GM11168 (cell line): ENCODE measurements at regions not wholly inside any gene's neighbourhood (a gene's known extent, or its start where the extent isn't known, plus 50 kb on each side); places are given as distances from the start of the nearest gene placed in this dataset.

Experiments
- in situ Hi-C: fragments of 300-500 bp; cut with MboI; formaldehyde crosslinking; loops from one replicate; pipeline ENCODE4 v1.12.0; 2022; ENCODE audit warnings: low sequenced_read_pairs; ENCODE audit not compliant: unreplicated experiment

DNA sequence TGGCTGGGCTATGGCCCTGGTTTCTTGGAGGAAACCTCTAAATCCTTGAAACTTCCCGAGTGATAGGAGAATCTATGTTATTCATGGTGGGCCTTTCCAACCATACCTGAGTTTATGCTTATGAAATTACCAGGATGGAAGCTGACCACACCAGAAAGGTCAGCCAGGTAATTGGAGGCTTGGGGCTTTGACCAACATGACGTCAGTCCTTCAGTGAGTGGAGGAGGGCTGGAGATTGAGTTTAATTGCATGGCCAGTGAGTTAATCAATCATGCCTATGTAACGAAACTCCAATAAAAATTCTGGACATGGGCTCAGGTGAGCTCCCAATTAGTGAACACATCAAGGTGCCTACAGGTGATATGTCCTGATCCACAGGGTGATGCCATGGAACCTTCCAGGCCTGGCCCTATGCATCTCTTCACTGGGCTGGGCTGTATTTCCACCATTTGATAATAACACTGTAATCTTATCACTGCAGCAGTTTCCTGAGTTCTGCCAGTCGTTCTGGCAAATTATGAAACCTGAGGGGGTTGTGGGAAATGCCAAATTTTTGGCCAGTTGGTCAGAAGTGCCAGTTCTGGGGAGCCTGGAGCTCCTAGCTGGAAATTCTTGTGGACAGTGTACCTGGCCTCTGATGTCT is 106.5 kb downstream of the CDH26 start:
- in situ Hi-C loops = no loop called here

DNA sequence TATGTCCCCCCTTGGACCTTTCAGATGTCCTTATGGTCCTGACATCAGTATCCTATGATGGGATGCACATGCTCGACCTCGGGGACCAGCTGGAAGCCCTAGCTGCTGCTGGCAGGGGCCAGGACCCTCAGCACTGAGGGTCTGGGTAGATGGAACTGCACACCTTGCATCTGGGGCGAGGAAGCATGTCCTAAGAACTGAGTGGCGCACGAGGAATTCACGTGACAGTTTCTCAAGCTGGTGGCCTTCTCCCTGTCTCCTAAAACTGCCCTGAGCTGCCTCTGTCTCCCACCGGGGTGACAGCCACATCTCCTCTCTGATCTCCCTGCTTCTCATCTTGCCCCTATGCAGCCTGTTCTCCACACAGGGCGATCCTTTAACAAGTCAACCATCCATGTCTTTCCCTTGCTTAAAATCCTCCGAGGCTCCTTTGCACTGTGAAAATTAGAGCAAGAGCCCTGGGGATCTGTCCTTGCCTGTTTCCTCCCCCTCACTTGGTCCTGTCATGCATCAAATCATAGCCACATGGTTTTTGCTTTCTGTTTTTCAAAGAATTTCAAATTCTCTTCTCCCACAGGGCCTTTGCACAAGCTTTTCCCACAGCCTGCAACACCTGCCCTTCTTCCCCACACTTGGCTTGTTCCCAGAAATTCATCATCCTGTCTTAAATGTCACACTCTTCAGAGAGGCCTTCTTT is 107.7 kb downstream of the CDH26 start:
- in situ Hi-C loops = no loop called here

DNA sequence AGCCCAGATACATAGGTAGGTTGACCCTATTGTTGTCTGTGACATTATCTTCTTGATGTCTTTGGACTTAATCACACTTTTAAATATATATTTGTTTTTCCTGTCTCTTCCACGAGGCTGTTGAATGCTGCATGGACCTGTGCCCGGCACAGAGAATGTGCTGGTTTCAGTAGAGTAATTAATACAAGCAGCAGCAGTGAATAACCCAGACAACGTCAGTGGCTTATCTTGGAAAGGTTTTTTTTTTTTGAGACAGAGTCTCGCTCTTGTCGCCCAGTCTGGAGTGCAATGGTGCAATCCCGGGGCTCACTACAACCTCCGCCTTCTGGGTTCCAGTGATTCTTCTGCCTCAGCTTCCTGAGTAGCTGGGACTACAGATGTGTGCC is 108.2 kb downstream of the CDH26 start:
- in situ Hi-C loops = no loop called here

DNA sequence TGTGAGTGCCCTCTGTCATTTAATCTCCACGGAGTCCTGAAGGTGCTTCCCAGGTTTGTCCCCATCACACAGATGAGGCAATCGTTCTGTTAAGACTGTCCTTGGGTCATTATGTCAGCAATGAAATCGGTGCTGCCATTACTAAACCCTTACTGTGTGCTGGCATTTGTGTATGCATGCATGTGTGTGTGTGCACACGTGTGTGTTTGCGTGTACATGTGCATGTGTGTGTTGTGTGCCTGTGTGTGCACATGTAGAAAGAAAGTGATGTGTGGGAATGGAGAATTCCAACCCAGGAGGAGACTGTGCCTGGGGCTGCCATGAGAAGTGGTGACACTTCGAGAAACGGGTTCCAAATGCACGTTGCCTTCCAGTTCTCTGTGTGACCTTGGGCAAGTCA is 110.3 kb downstream of the CDH26 start:
- in situ Hi-C loops = no loop called here

DNA sequence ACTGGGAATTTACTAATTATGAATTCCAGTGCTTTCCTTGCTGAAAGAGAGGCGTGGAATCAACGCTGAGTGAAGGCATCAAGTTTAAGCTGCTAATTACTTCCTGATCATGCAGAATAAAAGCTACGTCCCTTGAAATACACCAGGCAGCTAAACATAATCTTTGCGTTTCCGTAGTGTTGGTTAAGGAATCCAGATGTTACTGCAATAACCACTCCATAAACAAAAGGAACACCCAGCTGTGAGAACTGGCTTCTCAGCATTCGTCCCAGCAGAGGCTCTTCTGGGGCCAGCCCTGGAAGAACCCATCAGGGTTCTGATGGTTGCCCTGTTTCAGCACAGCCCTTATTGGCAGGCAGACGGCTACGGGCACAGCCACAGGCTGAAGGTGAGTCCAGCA is 111.4 kb downstream of the CDH26 start:
- in situ Hi-C loops = no loop called here

DNA sequence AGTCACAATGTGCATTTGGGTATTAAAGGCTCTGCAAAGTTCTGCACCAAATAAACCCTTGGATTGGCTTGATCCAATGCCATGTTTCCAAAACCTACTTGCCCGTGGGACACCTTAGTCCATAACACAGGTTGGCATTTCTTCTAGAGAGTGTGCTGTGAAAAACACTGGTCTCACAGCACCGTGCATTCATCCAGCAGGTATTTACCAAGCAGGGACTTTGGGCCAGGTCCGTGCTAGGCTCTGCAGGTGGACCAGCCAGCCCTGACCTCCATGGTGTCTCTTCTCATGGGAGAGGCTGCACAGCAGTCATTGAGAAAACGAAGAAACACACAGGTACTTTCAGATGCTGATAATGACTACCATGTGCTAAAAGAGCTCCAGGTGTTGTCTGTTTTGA is 112.6 kb downstream of the CDH26 start:
- in situ Hi-C loops = no loop called here

DNA sequence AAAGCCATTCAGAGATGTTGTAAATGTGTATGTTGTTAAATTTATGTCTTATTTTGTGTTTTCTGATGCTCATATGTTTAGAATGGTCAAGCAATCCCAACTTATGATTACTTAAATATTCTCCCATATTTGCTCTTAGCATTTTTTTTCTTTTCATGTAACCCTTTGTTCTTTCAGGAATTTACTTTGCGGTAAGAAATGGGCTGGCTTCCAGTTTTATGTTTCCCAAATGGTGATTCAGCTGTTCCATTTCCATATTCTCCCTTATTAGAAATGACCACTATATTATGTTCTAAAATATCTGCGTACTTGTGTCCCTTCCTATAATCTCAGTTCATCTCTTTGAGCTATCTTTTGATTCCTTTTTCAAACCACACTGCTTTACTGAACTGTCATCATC is 113.7 kb downstream of the CDH26 start:
- in situ Hi-C loops = no loop called here

DNA sequence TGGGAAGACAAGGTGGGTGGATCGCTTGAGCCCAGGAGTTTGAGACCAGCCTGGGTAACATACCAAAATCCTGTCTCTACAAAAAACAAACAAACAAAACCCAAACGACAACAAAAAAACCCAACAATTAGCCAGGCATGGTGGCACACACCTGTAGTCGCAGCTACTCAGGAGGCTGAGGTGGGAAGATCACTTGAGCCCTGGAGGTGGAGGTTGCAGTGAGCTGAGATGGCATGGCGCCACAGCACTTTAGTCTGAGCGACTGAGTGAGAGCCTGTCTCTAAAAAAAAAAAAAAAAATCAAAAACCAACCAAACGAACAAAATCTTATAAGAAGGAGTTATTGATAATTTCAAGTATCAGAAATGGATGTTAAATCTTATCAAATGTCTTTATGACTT is 114.9 kb downstream of the CDH26 start:
- in situ Hi-C loops = no loop called here

DNA sequence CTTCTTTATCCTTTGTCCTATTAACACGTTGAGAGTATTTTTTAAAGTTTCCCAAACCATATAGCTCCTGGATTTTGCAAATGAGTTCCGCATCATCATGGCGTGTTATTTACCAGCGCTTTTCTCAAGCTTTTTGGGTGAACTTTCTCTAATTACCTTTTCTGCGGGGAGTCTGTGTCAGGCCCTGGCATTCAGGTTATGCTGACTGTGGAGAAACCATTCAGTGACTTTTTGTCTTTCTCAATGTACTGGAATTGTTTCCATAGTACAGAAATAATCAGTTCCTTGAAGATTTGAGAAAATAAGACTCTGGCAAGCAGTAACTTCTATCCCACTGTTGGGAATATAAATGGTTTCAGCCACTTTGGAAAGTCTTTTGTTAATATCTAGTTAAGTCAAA is 115.3 kb downstream of the CDH26 start:
- in situ Hi-C loops = no loop called here

DNA sequence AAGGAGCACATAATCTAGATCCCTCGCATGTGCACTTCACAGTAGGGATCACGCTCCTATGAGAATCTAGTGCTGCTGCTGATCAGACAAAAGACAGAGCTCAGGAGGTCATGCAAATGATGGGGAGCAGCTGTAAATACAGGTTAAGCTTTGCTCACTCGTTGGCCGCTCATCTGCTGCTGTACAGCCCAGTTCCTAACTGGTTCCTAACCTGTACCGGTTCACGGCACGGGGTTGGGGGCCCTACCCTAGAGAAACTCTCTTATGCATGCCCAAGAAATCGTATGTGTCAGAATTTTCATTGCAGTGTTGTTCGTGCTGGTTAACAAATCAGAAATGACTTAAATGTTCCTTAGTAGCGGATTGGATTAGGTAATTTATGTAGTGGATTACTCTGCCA is 116.1 kb downstream of the CDH26 start:
- in situ Hi-C loops = no loop called here

DNA sequence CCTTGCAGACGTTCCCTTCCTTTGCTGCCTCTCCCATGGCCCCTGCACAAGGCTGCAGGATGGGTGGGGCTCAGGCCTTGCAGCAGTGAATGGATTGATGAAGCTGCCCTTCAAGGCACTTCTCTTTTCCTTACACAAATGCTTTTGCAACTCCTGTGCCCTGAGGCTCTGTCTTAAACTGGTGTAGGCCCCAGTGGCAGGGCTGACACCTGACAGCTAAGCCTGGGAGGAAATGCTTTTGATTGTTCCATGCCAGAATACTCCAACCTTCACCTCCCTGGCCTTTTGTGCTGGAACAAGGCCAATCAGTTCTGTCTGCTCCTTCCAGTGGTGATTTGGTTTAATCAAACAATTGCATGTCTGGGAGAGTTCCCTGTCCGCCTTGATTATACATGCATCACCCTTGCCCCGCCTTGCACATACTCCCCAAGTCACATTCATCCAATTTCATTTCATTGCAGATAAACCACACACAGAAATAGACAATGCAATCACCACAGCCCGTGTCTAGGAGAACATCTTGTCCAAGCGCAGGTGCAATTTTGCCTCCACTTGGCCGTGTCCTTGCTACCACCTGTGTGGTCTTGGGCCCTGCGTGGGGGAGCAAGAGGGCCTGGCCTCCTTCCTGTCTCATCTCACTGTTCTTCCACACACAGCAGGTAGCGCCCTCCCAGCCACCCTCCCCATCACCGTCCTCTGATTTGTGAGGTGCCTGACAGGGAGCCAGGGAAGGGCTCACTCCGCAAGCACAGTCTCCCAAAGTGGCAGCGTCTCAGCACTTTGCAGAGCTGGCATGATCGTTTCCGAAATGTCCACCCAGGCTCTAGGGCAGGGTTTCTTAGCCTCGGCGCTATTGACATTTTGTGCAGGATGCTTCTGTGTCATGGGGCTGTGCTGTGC is 120.4 kb downstream of the CDH26 start:
- in situ Hi-C loops = no loop called here

DNA sequence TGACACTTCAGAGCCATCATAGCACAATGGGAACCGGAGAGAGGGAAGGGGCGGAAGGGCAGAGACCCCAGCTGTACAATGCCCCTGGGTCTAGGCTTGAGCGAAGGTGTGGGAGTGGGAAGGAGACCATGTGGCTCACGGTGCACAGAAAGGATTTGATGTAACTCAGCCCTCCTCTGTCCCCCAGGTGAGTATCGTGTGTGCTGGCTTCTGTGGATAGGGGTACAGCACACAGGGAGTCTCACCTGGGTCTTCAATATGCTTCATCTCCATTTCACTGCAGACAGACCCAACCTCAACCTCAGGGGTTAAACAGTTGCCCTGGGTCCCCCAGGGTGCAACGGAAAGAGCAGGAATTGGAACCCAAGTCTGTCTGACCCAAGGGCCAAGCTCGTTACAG is 122.2 kb downstream of the CDH26 start:
- in situ Hi-C loops = no loop called here

DNA sequence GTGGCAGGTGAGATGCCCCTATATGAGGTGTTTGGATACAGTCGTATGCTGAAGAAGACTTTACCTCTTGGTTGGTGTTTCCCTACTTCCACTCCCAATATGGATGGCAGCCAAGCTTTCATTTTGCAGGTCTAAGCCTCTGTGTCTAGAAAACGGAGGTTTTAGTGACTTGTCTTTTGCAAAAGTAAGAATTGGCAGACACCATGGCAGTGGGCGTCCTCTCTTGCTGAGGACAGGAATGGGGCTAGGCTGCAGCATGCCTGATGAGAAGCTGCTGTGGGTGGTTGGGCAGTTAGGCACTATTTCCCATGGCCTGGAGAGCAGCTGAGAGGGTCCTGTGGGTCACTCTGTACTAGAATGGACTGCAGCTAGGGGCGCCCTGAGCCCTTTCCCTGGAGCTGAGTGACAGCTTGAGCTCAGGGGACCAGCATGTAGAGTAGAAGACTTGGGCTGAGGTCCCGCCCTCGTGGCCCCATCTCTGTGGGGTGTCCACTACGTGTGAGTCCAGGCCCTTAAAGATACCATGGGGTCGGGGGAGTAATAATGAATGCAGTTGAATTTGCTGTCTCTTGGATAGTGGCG is 127.4 kb downstream of the CDH26 start:
- in situ Hi-C loops = no loop called here

DNA sequence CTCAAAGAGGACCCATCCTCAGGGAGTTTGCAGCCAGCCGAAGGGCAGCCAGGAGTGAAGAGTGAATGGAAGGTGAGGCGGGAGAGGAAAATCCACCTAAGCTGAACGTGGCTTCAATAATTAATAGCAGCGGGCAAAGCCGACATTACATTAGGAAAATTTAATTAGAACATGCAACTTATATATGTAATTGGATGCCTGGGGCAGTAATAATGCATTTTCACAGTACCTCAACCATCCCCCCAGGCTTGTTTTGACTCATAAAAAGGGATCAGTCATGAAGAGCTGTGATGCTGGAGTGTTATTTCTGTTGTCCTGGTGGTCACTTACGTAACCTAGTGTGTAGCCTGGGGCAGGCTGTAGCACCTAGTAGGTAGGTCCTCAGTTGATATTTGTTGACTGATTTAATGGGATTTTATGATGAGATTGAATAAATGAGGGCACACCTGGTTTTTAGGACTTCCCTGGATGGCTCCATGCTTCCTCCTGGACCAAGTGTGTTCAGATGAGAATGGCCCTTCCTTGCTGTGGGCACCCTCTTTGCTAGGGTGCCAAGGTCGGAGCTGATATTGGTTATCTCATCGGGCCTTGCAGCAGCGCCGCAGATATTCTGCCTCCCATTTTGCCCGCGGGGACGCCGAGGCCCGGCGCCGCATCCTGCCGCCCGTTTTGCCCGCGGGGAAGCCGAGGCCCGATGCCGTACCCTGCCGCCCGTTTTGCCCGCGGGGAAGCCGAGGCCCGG is 128.8 kb downstream of the CDH26 start:
- in situ Hi-C loops = no loop called here

DNA sequence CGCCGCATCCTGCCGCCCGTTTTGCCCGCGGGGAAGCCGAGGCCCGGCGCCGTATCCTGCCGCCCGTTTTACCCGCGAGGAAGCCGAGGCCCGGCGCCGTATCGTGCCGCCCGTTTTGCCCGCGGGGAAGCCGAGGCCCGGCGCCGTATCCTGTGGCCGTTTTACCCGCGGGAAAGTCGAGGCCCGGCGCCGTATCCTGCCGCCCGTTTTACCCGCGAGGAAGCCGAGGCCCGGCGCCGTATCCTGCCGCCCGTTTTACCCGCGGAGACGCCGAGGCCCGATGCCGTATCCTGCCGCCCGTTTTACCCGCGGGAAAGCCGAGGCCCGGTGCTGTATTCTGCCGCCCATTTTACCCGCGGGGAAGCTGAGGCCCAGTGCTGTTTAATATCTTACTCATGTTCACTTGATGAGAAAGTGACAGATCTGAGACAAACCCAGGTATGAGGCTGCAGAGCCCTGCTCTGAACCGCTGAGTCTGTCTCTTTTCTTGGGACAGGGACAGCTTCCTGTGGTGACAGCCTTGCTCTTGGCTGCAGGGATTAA is 129.4 kb downstream of the CDH26 start:
- in situ Hi-C loops = no loop called here

DNA sequence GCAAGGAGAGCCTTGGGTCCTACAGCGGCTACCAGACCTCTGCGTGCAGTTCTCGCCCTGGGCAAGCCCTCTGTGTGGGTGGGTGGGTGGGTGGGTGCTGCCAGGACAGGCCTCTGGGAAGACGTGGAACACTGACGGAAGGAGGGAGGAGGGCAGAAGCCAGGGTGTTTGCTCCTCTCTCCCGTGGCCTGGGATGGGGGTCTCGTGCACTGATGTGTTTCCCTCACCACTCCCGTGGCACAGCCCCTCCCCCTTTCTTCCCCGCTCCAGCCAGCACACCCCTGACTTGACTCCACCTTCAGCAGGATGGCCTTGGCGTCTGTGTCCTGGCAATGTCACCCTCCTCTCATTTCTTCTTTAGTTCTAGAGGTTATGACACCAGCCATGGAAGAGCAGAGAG is 130.0 kb downstream of the CDH26 start:
- in situ Hi-C loops = no loop called here

DNA sequence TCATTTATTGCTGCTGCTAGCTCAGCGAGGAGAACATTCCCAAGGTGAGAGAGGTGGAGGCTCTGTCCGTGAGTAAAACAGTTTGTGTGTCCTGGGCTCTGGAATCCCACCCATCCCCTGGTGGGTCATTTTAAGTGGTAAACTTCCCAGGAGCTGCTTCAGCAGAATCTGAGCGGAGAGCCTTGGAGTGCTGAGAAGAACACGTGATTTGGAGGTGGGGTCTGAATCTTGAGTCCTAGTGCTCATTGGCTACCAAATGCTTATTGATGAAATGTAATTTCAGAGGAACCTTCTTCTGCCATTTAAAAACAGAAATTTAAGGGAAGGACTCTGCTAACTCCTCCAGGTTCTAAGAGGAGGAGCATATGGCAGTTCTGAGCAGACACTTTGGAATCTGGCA is 132.4 kb downstream of the CDH26 start:
- in situ Hi-C loops = no loop called here

DNA sequence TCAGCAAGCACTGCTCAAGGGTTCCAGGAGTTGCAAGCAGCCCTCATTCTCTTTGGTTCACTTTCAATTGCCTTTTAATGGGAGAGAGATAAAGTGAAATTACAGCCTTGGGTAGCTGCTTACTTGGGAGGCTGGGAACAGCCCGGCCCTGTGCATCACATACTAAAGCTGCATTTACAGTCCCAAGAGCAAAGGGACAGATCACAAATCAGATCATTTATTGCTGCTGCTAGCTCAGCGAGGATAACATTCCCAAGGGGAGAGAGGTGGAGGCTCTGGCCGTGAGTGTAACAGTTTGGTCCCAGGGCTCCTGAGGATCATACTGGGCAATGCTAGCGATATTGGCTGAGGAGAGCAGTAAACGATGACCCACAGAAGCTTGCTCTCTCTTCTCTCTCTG is 133.1 kb downstream of the CDH26 start:
- in situ Hi-C loops = no loop called here

DNA sequence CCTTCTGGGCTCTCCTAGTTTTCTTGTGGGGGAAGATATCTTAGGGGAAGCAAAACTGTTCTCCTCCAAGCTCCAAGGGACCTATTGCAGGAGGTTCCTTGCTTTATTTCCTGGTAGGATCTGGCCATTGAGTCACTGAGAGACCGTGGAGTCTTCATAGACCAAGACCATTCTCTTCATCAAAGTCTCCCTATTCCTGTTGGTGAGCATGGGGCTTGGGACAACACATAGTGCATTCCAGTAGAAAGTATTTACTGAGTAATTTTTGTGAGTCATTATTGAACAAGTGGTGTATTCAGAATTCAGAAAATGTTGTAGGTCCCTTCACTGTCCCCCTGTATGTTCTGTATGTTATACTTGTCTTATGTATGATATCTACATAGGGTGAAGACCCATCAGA is 133.6 kb downstream of the CDH26 start:
- in situ Hi-C loops = no loop called here

DNA sequence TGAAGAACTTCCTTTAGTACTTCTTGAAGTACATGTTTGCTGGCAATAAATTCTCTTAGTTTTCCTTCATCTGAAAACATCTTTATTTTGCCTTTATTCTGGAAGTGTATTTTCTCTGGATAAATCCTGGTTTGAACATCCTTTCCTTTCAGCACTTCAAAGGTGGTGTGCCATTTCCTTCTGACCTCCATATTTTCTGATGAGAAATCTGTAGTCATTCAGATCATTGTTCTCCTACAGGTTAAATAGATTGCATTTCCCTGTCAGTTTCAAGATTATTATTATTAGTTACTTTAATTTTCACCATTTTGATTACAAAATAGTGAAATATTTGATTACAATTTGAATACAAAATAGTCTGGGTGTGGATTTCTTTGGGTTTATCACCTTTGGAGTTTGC is 134.5 kb downstream of the CDH26 start:
- in situ Hi-C loops = no loop called here
